CD4-positive, alpha-beta T cell (primary cell): ENCODE measurements at regions not wholly inside any gene's neighbourhood (a gene's known extent, or its start where the extent isn't known, plus 50 kb on each side); places are given as distances from the start of the nearest gene placed in this dataset.

Experiments
- ATAC-seq: fragments of 200-7000 bp; cut with Tn5 transposase; one replicate; pipeline ENCODE4 v1.10.0; 2022; ENCODE audit warnings: mild to moderate bottlenecking; ENCODE audit not compliant: poor library complexity
- CTCF ChIA-PET: fragments of 350-600 bp; sonication (Branson Sonifier 250); formaldehyde crosslinking; loops from one replicate; lab custom pipeline; 2021; ENCODE audit warnings: antibody characterized with exemption, inconsistent platforms; lab: Charles Lee
- POLR2A ChIA-PET: fragments of 350-600 bp; sonication (Branson Sonifier 250); formaldehyde crosslinking; loops from one replicate; lab custom pipeline; 2021; ENCODE audit warnings: antibody characterized with exemption, inconsistent platforms; lab: Charles Lee
- DNase-seq, 14 experiments: peaks; one replicate each; pipeline ENCODE4 v3.0.0-alpha.2; 2013 to 2020; ENCODE audit warnings: mixed read lengths in 2 of 14
- H3K27ac ChIP-seq, 2 donors: one replicate each; pipeline versions ENCODE4 v1.5.1 to v1.7.0; 2013; ENCODE audit warnings: low read length in 2 of 2, low read depth in 1 of 2, mild to moderate bottlenecking in 1 of 2
- H3K27me3 ChIP-seq, 2 experiments: 1 replicate in 1 of 2; 2 replicates in 1 of 2; pipeline versions ENCODE4 v1.6.1 to v1.7.0; 2013; ENCODE audit warnings: low read length in 2 of 2, control low read depth in 1 of 2, mild to moderate bottlenecking in 1 of 2, moderate library complexity in 1 of 2; ENCODE audit not compliant: insufficient read depth in 2 of 2, control insufficient read depth in 1 of 2
- H3K36me3 ChIP-seq: one replicate; pipeline ENCODE4 v1.6.1; 2013; ENCODE audit warnings: low read length, control low read depth; ENCODE audit not compliant: insufficient read depth
- H3K4me1 ChIP-seq: one replicate; pipeline ENCODE4 v1.6.1; 2013; ENCODE audit warnings: low read length, control low read depth; ENCODE audit not compliant: insufficient read depth
- H3K4me3 ChIP-seq: one replicate; pipeline ENCODE4 v1.5.1; 2013; ENCODE audit warnings: mild to moderate bottlenecking, low read length, moderate library complexity
- H3K9me3 ChIP-seq, 2 experiments: 1 replicate in 1 of 2; 2 replicates in 1 of 2; pipeline versions ENCODE4 v1.6.1 to v1.7.0; 2013; ENCODE audit warnings: low read length in 2 of 2, mild to moderate bottlenecking in 2 of 2, control low read depth in 1 of 2, moderate library complexity in 1 of 2; ENCODE audit not compliant: control insufficient read depth in 1 of 2, insufficient read depth in 1 of 2
- H3K27ac Mint-ChIP-seq: one replicate; pipeline ENCODE4 v1.8.0; 2020; ENCODE audit warnings: mixed read lengths
- H3K27me3 Mint-ChIP-seq: one replicate; pipeline ENCODE4 v1.8.0; 2021; ENCODE audit warnings: mixed read lengths
- H3K36me3 Mint-ChIP-seq: one replicate; pipeline ENCODE4 v1.8.0; 2021; ENCODE audit warnings: low read depth, mixed read lengths
- H3K4me1 Mint-ChIP-seq: one replicate; pipeline ENCODE4 v1.8.0; 2021; ENCODE audit warnings: low read depth, mixed read lengths
- H3K4me3 Mint-ChIP-seq: one replicate; pipeline ENCODE4 v1.8.0; 2020; ENCODE audit warnings: mild to moderate bottlenecking, mixed read lengths
- H3K9me3 Mint-ChIP-seq: one replicate; pipeline ENCODE4 v1.8.0; 2020; ENCODE audit warnings: mixed read lengths
- CTCF ChIP-seq: fragments of 200-600 bp; IDR thresholded peaks from one replicate; pipeline ENCODE4 v1.8.0; 2022; ENCODE audit warnings: antibody characterized with exemption, mild to moderate bottlenecking
- intact Hi-C, 2 experiments: fragments of 100-400 bp; cut with DNase I in 1 of 2; cut with micrococcal nuclease in 1 of 2; formaldehyde crosslinking; loops; one replicate each; pipeline versions ENCODE4 v1.15.1 to v1.9.0; 2023 to 2025; cut with DNase I, micrococcal nuclease

GRCh38 chr3:43867436-43868072, 176.8 kb downstream of the ABHD5 start:
- Histone ChIP-seq H3K27me3 (peaks cover 8 to 14% of the 10 kb centered on the region in 2 experiments), H3K9me3 (no peaks in the 10 kb centered on the region), H3K27ac (no peak overlapping the region), H3K4me3 (no peak overlapping the region), H3K4me1 (no peaks in the 10 kb centered on the region), H3K36me3 (no peaks in the 10 kb centered on the region)
- ATAC-seq (no peak), DNase-seq (no peak)
- H3K36me3 Mint-ChIP-seq: no peaks in the 10 kb centered on the region
- intact Hi-C loops: no loop called here
- no peak overlapping the region for H3K27ac Mint-ChIP-seq
- POLR2A ChIA-PET: no interaction called here
- H3K27me3 Mint-ChIP-seq: peaks cover 43% of the 10 kb centered on the region
- no peaks in the 10 kb centered on the region for H3K4me1 Mint-ChIP-seq
- CTCF ChIA-PET: interaction anchor here (1.3 kb wide), 1 partner anchor 20 kb away, joined by 3 read pairs; no protein-coding TSS in a partner anchor
- TF ChIP-seq CTCF: no peak
- no peak overlapping the region for H3K4me3 Mint-ChIP-seq
- H3K9me3 Mint-ChIP-seq: no peaks in the 10 kb centered on the region

GRCh38 chr3:43869491-43869890, 178.8 kb downstream of the ABHD5 start:
- Mint-ChIP-seq H3K4me1 (no peaks in the 10 kb centered on the region), H3K4me3 (no peak overlapping the region), H3K27me3 (peaks cover 42% of the 10 kb centered on the region), H3K9me3 (no peaks in the 10 kb centered on the region), H3K36me3 (no peaks in the 10 kb centered on the region), H3K27ac (no peak overlapping the region)
- no peaks in the 10 kb centered on the region for H3K9me3 ChIP-seq
- H3K4me3 ChIP-seq: no peak overlapping the region
- TF ChIP-seq CTCF: no peak
- H3K27ac ChIP-seq: no peak overlapping the region
- intact Hi-C loops: no loop called here
- DNase-seq (no peak), ATAC-seq (no peak)
- no peaks in the 10 kb centered on the region for H3K36me3 ChIP-seq
- CTCF ChIA-PET: no interaction called here
- POLR2A ChIA-PET: no interaction called here
- H3K4me1 ChIP-seq: no peaks in the 10 kb centered on the region
- H3K27me3 ChIP-seq: peaks cover 8 to 16% of the 10 kb centered on the region in 2 experiments

GRCh38 chr3:43870120-43870519, 179.4 kb downstream of the ABHD5 start:
- Histone ChIP-seq H3K4me1 (no peaks in the 10 kb centered on the region), H3K36me3 (no peaks in the 10 kb centered on the region), H3K27ac (no peak overlapping the region), H3K27me3 (peaks cover 8 to 16% of the 10 kb centered on the region in 2 experiments), H3K9me3 (no peaks in the 10 kb centered on the region), H3K4me3 (no peak overlapping the region)
- ChIA-PET CTCF (no interaction called here), POLR2A (no interaction called here)
- Mint-ChIP-seq H3K4me3 (no peak overlapping the region), H3K9me3 (no peaks in the 10 kb centered on the region), H3K27ac (no peak overlapping the region), H3K27me3 (peaks cover 42% of the 10 kb centered on the region), H3K4me1 (no peaks in the 10 kb centered on the region), H3K36me3 (no peaks in the 10 kb centered on the region)
- no peak for TF ChIP-seq CTCF
- ATAC-seq (no peak), DNase-seq (no peak)
- intact Hi-C loops: no loop called here
